CD14-positive monocyte (primary cell): ENCODE measurements at regions not wholly inside any gene's neighbourhood (a gene's known extent, or its start where the extent isn't known, plus 50 kb on each side); places are given as distances from the start of the nearest gene placed in this dataset.

ENCODE experiments used
- DNase-seq, 3 donors: peaks; one replicate each; pipeline ENCODE4 v3.0.0-alpha.2; 2011 to 2022
- H2AFZ ChIP-seq: 2 replicates; pipeline ENCODE4 v1.6.0; 2012; ENCODE audit warnings: mild to moderate bottlenecking, low read depth, low read length, inconsistent platforms; ENCODE audit not compliant: insufficient read depth, poor library complexity, severe bottlenecking
- H3K27ac ChIP-seq, 2 donors: 1 replicate in 1 of 2; 2 replicates in 1 of 2; pipeline ENCODE4 v1.5.1; 2012 to 2013; ENCODE audit warnings: low read length in 2 of 2, control low read depth in 1 of 2, inconsistent platforms in 1 of 2, low read depth in 1 of 2, mild to moderate bottlenecking in 1 of 2
- H3K27me3 ChIP-seq, 2 donors: one replicate each; pipeline versions ENCODE4 v1.6.0 to v1.6.1; 2011 to 2013; ENCODE audit warnings: low read length in 2 of 2; ENCODE audit not compliant: control insufficient read depth in 2 of 2, insufficient read depth in 2 of 2
- H3K36me3 ChIP-seq, 2 donors: replicated peaks in 1 of 2; 1 replicate in 1 of 2; 2 replicates in 1 of 2; pipeline versions ENCODE4 v1.5.1 to v1.6.1; 2012 to 2013; ENCODE audit warnings: low read length in 2 of 2, control low read depth in 1 of 2, inconsistent platforms in 1 of 2, mild to moderate bottlenecking in 1 of 2; ENCODE audit not compliant: insufficient read depth in 2 of 2, control insufficient read depth in 1 of 2
- H3K4me1 ChIP-seq, 2 donors: 1 replicate in 1 of 2; 2 replicates in 1 of 2; pipeline versions ENCODE4 v1.5.1 to v1.6.1; 2012 to 2013; ENCODE audit warnings: low read length in 2 of 2, control low read depth in 1 of 2, inconsistent platforms in 1 of 2, mild to moderate bottlenecking in 1 of 2, moderate library complexity in 1 of 2; ENCODE audit not compliant: insufficient read depth in 2 of 2, control insufficient read depth in 1 of 2
- H3K4me2 ChIP-seq: replicated peaks from 2 replicates; pipeline ENCODE3; 2012; ENCODE audit warnings: low read length, moderate library complexity, mild to moderate bottlenecking; ENCODE audit not compliant: poor library complexity, severe bottlenecking; ENCODE audit errors: extremely low read depth
- H3K4me3 ChIP-seq, 3 experiments: fragments of 200-600 bp in 1 of 3; sonication (generic) in 1 of 3; replicated peaks in 1 of 3; 1 replicate in 2 of 3; 2 replicates in 1 of 3; pipeline ENCODE4 v1.5.1; 2011 to 2013; ENCODE audit warnings: low read length in 3 of 3, mild to moderate bottlenecking in 3 of 3, control low read depth in 2 of 3, low read depth in 2 of 3, inconsistent platforms in 1 of 3, moderate library complexity in 1 of 3
- H3K79me2 ChIP-seq: 2 replicates; pipeline ENCODE4 v1.6.0; 2012; ENCODE audit warnings: mild to moderate bottlenecking, control low read depth, inconsistent platforms, low read length, moderate library complexity; ENCODE audit not compliant: insufficient read depth
- H3K9ac ChIP-seq: 2 replicates; pipeline ENCODE4 v1.6.0; 2017; ENCODE audit warnings: low read length, mild to moderate bottlenecking; ENCODE audit not compliant: insufficient read depth, poor library complexity, severe bottlenecking
- H3K9me3 ChIP-seq, 2 donors: replicated peaks in 1 of 2; 1 replicate in 1 of 2; 2 replicates in 1 of 2; pipeline versions ENCODE4 v1.5.1 to v1.6.1; 2012 to 2013; ENCODE audit warnings: low read length in 2 of 2, control low read depth in 1 of 2; ENCODE audit not compliant: control insufficient read depth in 1 of 2, insufficient read depth in 1 of 2
- H4K20me1 ChIP-seq: 2 replicates; pipeline ENCODE4 v1.6.0; 2012; ENCODE audit warnings: mild to moderate bottlenecking, low read length, control low read depth, moderate library complexity; ENCODE audit not compliant: insufficient read depth
- H3K27ac Mint-ChIP-seq, 7 donors: one replicate each; pipeline ENCODE4 v1.8.0; 2020; ENCODE audit warnings: mild to moderate bottlenecking in 7 of 7, mixed read lengths in 7 of 7, moderate library complexity in 6 of 7, inconsistent platforms in 2 of 7
- H3K27me3 Mint-ChIP-seq, 3 donors: one replicate each; pipeline ENCODE4 v1.8.0; 2021 to 2022; ENCODE audit warnings: low read depth in 3 of 3, mild to moderate bottlenecking in 3 of 3, mixed read lengths in 3 of 3, moderate library complexity in 3 of 3, inconsistent platforms in 1 of 3
- H3K36me3 Mint-ChIP-seq, 2 donors: one replicate each; pipeline ENCODE4 v1.8.0; 2020; ENCODE audit warnings: mixed read lengths in 2 of 2, inconsistent platforms in 1 of 2, mild to moderate bottlenecking in 1 of 2
- H3K4me1 Mint-ChIP-seq: one replicate; pipeline ENCODE4 v1.8.0; 2020; ENCODE audit warnings: mild to moderate bottlenecking, mixed read lengths
- H3K4me3 Mint-ChIP-seq, 2 donors: one replicate each; pipeline ENCODE4 v1.8.0; 2020; ENCODE audit warnings: mild to moderate bottlenecking in 2 of 2, mixed read lengths in 2 of 2, moderate library complexity in 1 of 2
- H3K9me3 Mint-ChIP-seq, 7 donors: one replicate each; pipeline ENCODE4 v1.8.0; 2020 to 2022; ENCODE audit warnings: mixed read lengths in 7 of 7, mild to moderate bottlenecking in 6 of 7, moderate library complexity in 6 of 7, inconsistent platforms in 2 of 7
- WGBS: methylation state at CpG from one replicate; pipeline ENCODE4 v1.1.5; 2013; ENCODE audit warnings: missing lambda C conversion rate; ENCODE audit not compliant: insufficient coverage; 5-methylcytosine and 5-hydroxymethylcytosine counted together
- intact Hi-C, 2 donors: fragments of 100-400 bp; cut with micrococcal nuclease; formaldehyde crosslinking; loops; one replicate each; pipeline versions ENCODE4 v1.15.0 to v1.15.1; 2023
- TF ChIP-seq, protein P1 (sequence below): fragments of 200-600 bp; IDR thresholded peaks from one replicate; pipeline ENCODE4 v1.8.0; 2022; ENCODE audit warnings: antibody characterized with exemption, mild to moderate bottlenecking

DNA sequence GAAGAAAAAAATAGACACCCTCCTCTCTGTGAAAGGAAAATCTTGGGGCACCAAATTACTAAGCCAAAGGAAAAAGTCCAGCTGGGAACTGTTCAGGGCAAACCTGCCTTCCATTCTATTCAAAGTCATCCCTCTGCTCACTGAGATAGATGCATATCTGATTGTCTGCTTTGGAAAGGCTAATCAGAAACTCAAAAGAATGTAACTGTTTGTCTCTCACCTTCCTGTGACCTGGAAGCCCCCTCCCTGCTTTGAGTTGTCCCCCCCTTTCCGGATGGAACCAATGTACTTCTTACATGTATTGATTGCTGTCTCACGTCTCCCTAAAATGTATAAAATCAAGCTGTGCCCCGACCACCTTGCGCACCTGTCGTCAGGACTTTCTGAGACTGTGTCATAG is 216.0 kb upstream of the SOX1 start:
- Mint-ChIP-seq H3K27ac (no peak overlapping the region), H3K36me3 (no peaks in the 10 kb centered on the region), H3K4me3 (no peak overlapping the region), H3K9me3 (peaks cover 0 to 6% (median 0%) of the 10 kb centered on the region in 7 donors), H3K4me1 (no peaks in the 10 kb centered on the region), H3K27me3 (peaks cover 6 to 14% (median 8%) of the 10 kb centered on the region in 3 donors)
- Histone ChIP-seq H2AFZ (no peak overlapping the region), H3K36me3 (no peaks in the 10 kb centered on the region), H3K4me2 (no peak overlapping the region), H3K27ac (no peak overlapping the region), H3K4me1 (no peaks in the 10 kb centered on the region), H3K79me2 (no peaks in the 10 kb centered on the region), H3K9ac (no peak overlapping the region), H3K4me3 (no peak overlapping the region), H4K20me1 (no peaks in the 10 kb centered on the region), H3K27me3 (peaks cover 0 to 7% of the 10 kb centered on the region in 2 donors), H3K9me3 (peaks cover 0 to 2% of the 10 kb centered on the region in 2 donors)
- intact Hi-C loops, result no loop called here
- TF ChIP-seq, protein P1, sequence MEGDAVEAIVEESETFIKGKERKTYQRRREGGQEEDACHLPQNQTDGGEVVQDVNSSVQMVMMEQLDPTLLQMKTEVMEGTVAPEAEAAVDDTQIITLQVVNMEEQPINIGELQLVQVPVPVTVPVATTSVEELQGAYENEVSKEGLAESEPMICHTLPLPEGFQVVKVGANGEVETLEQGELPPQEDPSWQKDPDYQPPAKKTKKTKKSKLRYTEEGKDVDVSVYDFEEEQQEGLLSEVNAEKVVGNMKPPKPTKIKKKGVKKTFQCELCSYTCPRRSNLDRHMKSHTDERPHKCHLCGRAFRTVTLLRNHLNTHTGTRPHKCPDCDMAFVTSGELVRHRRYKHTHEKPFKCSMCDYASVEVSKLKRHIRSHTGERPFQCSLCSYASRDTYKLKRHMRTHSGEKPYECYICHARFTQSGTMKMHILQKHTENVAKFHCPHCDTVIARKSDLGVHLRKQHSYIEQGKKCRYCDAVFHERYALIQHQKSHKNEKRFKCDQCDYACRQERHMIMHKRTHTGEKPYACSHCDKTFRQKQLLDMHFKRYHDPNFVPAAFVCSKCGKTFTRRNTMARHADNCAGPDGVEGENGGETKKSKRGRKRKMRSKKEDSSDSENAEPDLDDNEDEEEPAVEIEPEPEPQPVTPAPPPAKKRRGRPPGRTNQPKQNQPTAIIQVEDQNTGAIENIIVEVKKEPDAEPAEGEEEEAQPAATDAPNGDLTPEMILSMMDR, result no peak
- no peak for DNase-seq
- no CpG with 5 or more reads among the region's 5 CpGs for WGBS

DNA sequence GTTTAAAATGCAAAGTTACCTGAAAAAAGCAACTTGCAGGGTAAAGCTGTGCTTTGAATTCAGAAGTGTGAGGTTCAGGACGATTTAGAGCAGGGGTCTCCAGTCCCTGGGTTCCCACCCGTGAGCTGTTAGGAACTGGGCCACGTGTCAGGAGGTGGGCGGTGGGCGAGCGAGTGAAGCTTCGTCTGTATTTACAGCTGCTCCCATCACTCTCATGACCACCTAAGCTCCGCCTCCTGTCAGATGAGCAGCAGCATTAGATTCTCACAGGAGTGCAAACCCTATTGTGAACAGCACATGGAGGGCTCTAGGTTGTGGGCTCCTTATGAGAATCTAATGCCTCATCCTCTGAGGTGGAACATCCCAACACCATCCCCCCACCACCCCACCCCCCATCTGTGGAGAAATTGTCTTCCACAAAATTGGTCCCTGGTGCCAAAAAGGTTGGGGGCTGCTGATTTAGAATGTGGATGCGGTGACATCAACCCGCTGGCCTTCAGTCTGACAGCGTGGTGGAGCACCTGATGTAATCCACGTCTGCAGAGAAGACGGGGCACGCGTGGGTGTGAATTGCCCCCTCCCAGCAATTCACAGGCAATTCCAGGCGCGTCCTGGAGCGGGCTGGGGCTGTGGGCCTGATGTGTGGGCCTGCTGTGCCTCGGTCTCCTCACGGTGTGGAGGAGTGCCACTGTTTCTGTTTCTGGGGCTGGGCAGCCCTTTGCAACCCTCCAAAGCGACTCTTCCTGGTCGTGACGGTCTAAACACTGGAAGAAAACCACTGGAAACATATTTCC is 214.0 kb upstream of the SOX1 start:
- Mint-ChIP-seq H3K27me3 (peaks cover 0 to 6% (median 4%) of the 10 kb centered on the region in 3 donors), H3K4me1 (no peaks in the 10 kb centered on the region), H3K4me3 (no peak overlapping the region), H3K36me3 (no peaks in the 10 kb centered on the region), H3K27ac (no peak overlapping the region), H3K9me3 (peaks cover 0 to 16% (median 2%) of the 10 kb centered on the region in 7 donors)
- H3K27ac ChIP-seq, result no peak overlapping the region
- no peak overlapping the region for H2AFZ ChIP-seq
- no peaks in the 10 kb centered on the region for H3K9me3 ChIP-seq
- no peak overlapping the region for H3K4me2 ChIP-seq
- H3K4me1 ChIP-seq, result no peaks in the 10 kb centered on the region
- no peak for DNase-seq
- no peaks in the 10 kb centered on the region for H3K36me3 ChIP-seq
- TF ChIP-seq, protein P1, result no peak
- H3K79me2 ChIP-seq, result no peaks in the 10 kb centered on the region
- H4K20me1 ChIP-seq, result no peaks in the 10 kb centered on the region
- WGBS, result 77% methylated on average over 12 of the region's 23 CpGs
- no peak overlapping the region for H3K4me3 ChIP-seq
- intact Hi-C loops, result no loop called here
- H3K9ac ChIP-seq, result no peak overlapping the region
- no peaks in the 10 kb centered on the region for H3K27me3 ChIP-seq
